ENCODE measurements at regions not wholly inside any gene's neighbourhood (a gene's known extent, or its start where the extent isn't known, plus 50 kb on each side); places are given as distances from the start of the nearest gene placed in this dataset.
"Not testable (repeated sequence)": the region's sequence is repeated elsewhere in the genome, so short reads cannot be mapped to it uniquely, and the experiment has no call there.

- Histone ChIP-seq H3K36me3 (no peaks in the 10 kb centered on the region), H3K4me1 (replicated peaks) (no peaks in the 10 kb centered on the region), H3K4me3 (no peak overlapping the region), H3K27me3 (replicated peaks) (no peaks in the 10 kb centered on the region), H3K9me3 (replicated peaks) (no peaks in the 10 kb centered on the region; the same call in 1 of the 2 replicates), H3K27ac (no peak overlapping the region)
- DNase-seq (ENCODE audit: low read depth in 1 of 2, low spot score in 2 of 2): no peak
Measured at GRCh38 chr10:89978081-89978480, 276.7 kb downstream of the KIF20B start.

DNA sequence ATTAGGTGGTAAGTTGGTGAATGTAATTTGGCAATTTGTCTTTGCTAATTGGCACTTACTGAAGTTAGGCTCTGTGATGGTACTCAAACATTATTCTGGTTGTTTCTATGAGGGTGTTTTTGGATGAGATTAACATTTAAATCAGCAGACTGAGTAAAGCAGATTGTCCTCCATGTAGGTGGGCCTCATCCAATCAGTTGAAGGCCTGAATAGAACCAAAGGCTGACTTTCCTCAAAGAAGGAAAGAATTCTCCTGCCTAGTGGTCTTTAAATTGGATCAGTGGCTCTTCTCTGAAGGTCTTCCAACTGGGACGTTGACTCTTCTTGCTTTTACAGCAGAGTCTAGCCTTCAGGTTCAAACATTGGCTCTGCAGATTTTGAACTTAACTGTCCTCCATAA is 278.3 kb downstream of the KIF20B start:
- Histone ChIP-seq H3K27me3 (replicated peaks) (no peaks in the 10 kb centered on the region), H3K36me3 (no peaks in the 10 kb centered on the region), H3K9me3 (replicated peaks) (no peaks in the 10 kb centered on the region; the same call in 1 of the 2 replicates), H3K27ac (no peak overlapping the region), H3K4me1 (replicated peaks) (no peaks in the 10 kb centered on the region), H3K4me3 (no peak overlapping the region)
- no peak for DNase-seq (ENCODE audit: low read depth in 1 of 2, low spot score in 2 of 2)

DNA sequence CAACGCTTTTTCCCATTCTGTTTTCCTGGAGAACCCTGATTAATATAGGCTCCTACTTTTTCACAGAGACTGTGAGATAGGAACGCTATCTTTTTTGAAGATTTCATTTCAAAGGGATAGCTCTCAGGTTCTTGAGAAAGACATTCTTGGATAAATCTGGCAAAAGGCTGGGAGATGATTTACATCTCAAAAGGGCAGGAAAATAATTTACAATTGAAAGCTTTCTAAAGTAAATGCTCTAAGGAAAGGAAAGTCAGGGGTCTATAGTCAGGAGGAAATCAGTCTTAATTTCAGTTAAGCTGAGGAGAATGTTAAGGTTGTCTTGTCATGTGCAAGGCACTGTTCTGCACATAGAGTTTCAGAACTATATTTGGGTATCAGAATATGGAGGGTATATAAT is 278.8 kb downstream of the KIF20B start:
- H3K27me3 ChIP-seq (replicated peaks): no peaks in the 10 kb centered on the region
- no peak overlapping the region for H3K27ac ChIP-seq
- DNase-seq (ENCODE audit: low read depth in 1 of 2, low spot score in 2 of 2): no peak
- no peaks in the 10 kb centered on the region for H3K4me1 ChIP-seq (replicated peaks)
- no peaks in the 10 kb centered on the region for H3K36me3 ChIP-seq
- H3K9me3 ChIP-seq (replicated peaks): no peaks in the 10 kb centered on the region; the same call in 1 of the 2 replicates
- no peak overlapping the region for H3K4me3 ChIP-seq

- Histone ChIP-seq H3K4me3 (no peak overlapping the region), H3K27ac (no peak overlapping the region), H3K9me3 (replicated peaks) (no peaks in the 10 kb centered on the region; the same call in 1 of the 2 replicates), H3K4me1 (replicated peaks) (no peaks in the 10 kb centered on the region), H3K36me3 (no peaks in the 10 kb centered on the region), H3K27me3 (replicated peaks) (no peaks in the 10 kb centered on the region)
- DNase-seq (ENCODE audit: low read depth in 1 of 2, low spot score in 2 of 2): no peak
Measured at GRCh38 chr10:89981891-89982290, 280.5 kb downstream of the KIF20B start.

DNA sequence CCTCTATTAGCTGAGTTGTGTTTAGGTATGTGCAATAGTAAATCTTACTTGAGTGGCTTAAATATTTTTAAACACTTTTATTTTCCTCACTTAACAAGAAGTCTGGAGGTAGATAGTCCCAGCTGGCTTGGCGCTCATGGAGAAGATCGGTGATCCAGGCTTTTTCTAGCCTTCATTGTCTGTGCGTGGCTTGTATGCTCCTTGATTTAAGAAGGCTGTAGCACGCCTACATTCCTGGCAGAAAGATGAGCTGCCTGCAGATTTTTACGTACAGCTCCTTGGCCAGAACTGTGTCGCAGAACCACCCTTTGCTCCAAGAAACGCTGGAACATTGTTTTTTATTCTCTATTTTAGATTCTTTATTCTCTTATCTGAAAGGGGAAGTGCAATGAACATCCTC is 284.1 kb downstream of the KIF20B start:
- no peaks in the 10 kb centered on the region for H3K9me3 ChIP-seq (replicated peaks)

DNA sequence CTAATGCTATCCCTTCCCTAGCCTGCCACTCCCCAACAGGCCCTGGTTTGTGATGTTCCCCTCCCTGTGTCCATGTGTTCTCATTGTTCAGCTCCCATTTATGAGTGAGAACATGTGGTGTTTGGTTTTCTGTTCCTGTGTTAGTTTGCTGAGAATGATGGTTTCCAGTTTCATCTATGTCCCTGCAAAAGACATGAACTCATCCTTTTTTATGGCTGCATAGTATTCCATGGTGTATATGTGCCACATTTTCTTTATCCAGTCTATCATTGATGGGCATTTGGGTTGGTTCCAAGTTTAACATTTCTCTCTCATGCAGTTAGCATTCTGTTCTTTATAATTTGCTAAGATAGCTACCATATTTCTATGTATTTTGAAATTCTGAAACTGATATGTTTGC is 287.0 kb downstream of the KIF20B start:
- not testable (repeated sequence) for H3K4me1 ChIP-seq (replicated peaks); H3K27me3 ChIP-seq (replicated peaks); DNase-seq (ENCODE audit: low read depth in 1 of 2, low spot score in 2 of 2); H3K9me3 ChIP-seq (replicated peaks); H3K36me3 ChIP-seq; H3K4me3 ChIP-seq; H3K27ac ChIP-seq

More for the DNA sequence above, 284.1 kb downstream of the KIF20B start:
- no peaks in the 10 kb centered on the region for H3K36me3 ChIP-seq
- no peak for DNase-seq (ENCODE audit: low read depth in 1 of 2, low spot score in 2 of 2)
- no peaks in the 10 kb centered on the region for H3K27me3 ChIP-seq (replicated peaks)
- no peaks in the 10 kb centered on the region for H3K4me1 ChIP-seq (replicated peaks)
- no peak overlapping the region for H3K4me3 ChIP-seq
- H3K27ac ChIP-seq: no peak overlapping the region

GRCh38 chr10:89992575-89992974 is 291.2 kb downstream of the KIF20B start:
- Histone ChIP-seq H3K4me1 (replicated peaks) (no peaks in the 10 kb centered on the region), H3K36me3 (no peaks in the 10 kb centered on the region), H3K27me3 (replicated peaks) (no peaks in the 10 kb centered on the region)

DNA sequence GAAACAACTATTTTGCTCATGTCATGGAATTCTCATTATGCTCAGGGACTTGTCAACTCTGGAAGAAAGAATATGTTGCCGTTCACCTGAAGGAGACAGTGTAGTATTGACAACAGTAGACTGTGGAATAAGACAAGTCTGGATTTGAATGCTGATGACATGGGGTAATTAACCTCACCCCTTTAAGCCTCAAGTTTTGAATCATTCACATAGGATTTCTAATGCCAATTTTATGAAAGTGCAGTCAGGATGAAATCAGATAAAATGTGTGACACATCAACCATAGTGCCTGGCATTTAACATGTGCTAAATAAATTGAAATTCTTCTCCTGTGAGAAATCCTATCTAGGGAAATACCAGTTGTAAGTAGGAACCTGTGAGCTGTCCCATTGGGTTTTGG is 305.8 kb downstream of the KIF20B start:
- Histone ChIP-seq H3K4me1 (replicated peaks) (no peaks in the 10 kb centered on the region), H3K9me3 (replicated peaks) (no peaks in the 10 kb centered on the region), H3K36me3 (no peaks in the 10 kb centered on the region), H3K27me3 (replicated peaks) (no peaks in the 10 kb centered on the region), H3K27ac (no peak overlapping the region), H3K4me3 (no peak overlapping the region)
- no peak for DNase-seq (ENCODE audit: low read depth in 1 of 2, low spot score in 2 of 2)

More at GRCh38 chr10:89992575-89992974, 291.2 kb downstream of the KIF20B start:
- DNase-seq (ENCODE audit: low read depth in 1 of 2, low spot score in 2 of 2): no peak
- Histone ChIP-seq H3K27ac (no peak overlapping the region), H3K9me3 (replicated peaks) (no peaks in the 10 kb centered on the region), H3K4me3 (no peak overlapping the region)

DNA sequence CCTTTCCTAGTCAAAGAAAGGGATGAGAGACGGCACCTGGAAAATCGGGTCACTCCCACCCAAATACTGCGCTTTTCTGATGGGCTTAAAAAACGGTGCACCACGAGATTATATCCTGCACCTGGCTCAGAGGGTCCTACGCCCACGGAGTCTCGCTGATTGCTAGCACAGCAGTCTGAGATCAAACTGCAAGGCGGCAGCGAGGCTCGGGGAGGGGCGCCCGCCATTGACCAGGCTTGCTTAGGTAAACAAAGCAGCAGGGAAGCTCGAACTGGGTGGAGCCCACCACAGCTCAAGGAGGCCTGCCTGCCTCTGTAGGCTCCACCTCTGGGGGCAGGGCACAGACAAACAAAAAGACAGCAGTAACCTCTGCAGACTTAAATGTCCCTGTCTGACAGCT is 309.9 kb downstream of the KIF20B start:
- not testable (repeated sequence) for H3K27me3 ChIP-seq (replicated peaks); DNase-seq (ENCODE audit: low read depth in 1 of 2, low spot score in 2 of 2); H3K4me1 ChIP-seq (replicated peaks); H3K27ac ChIP-seq; H3K9me3 ChIP-seq (replicated peaks); H3K4me3 ChIP-seq; H3K36me3 ChIP-seq

DNA sequence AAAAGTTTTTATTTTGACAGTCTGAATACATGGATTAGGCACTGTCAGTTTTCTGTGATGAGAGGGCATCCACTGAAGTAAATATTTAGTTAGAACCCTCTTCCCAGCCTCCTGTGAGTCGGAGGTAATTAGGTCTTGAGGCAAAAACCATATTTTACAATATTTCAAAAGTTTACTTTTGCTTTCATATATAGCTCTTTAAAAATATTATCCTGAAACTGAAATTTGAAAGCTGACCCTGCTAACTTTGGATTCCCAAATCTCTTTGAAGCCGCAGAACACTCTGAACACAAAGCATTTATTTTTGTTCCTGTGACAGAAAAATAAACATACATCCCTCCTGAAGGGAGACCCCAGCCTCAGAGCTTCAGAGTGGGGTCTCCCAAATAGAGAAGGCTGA is 317.4 kb downstream of the KIF20B start:
- Histone ChIP-seq H3K4me1 (replicated peaks) (no peaks in the 10 kb centered on the region), H3K27me3 (replicated peaks) (no peaks in the 10 kb centered on the region; the same call in 1 of the 2 replicates), H3K4me3 (no peak overlapping the region), H3K9me3 (replicated peaks) (no peaks in the 10 kb centered on the region), H3K36me3 (no peaks in the 10 kb centered on the region), H3K27ac (no peak overlapping the region)
- DNase-seq (ENCODE audit: low read depth in 1 of 2, low spot score in 2 of 2): no peak

DNA sequence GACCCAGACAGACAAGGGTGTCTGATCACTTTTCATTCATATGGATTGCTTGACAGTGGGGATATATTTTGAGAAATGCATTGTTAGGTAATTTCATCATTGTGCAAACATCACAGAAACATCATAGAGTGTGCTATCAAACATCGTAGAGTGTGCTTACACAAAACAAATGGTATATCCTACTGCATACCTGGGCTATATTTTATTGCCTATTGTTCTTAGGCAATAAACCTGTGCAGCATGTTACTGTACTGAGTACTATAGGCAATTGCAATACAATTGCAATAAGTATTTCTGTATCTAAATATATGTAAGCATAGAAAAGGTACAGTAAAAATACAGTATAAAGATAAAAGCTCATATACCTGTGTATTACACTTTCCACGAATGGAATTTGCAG is 319.1 kb downstream of the KIF20B start:
- no peak for DNase-seq (ENCODE audit: low read depth in 1 of 2, low spot score in 2 of 2)
- Histone ChIP-seq H3K27ac (no peak overlapping the region), H3K4me3 (no peak overlapping the region), H3K9me3 (replicated peaks) (no peaks in the 10 kb centered on the region), H3K4me1 (replicated peaks) (no peaks in the 10 kb centered on the region), H3K27me3 (replicated peaks) (no peaks in the 10 kb centered on the region; the same call in 1 of the 2 replicates), H3K36me3 (no peaks in the 10 kb centered on the region)

DNA sequence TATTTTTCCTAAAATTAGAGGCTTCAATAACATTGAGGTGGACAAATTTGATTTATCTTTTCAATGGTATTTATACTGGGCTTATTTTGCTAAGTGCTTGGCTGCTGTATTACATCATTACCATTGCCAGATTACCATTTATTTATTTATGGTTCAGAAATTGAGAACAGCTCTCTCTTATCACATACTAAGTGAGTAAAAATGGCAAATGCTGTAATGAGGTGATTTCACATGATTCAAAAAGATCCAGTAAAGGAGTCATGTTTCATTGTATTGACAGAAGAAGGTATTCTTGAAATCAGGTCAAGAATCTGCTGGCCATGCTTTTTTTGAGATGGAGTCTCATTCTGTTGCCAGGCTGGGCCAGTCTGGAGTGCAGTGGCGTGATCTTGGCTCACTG is 322.6 kb downstream of the KIF20B start:
- Histone ChIP-seq H3K4me1 (replicated peaks) (no peaks in the 10 kb centered on the region), H3K27me3 (replicated peaks) (no peaks in the 10 kb centered on the region; the same call in 1 of the 2 replicates), H3K27ac (no peak overlapping the region), H3K4me3 (no peak overlapping the region), H3K36me3 (no peaks in the 10 kb centered on the region), H3K9me3 (replicated peaks) (no peaks in the 10 kb centered on the region)
- DNase-seq (ENCODE audit: low read depth in 1 of 2, low spot score in 2 of 2): no peak

GRCh38 chr10:90028312-90028711 is 326.9 kb downstream of the KIF20B start:
- Histone ChIP-seq H3K4me1 (replicated peaks) (no peaks in the 10 kb centered on the region), H3K27ac (no peak overlapping the region), H3K36me3 (no peaks in the 10 kb centered on the region), H3K27me3 (replicated peaks) (no peaks in the 10 kb centered on the region; the same call in 1 of the 2 replicates), H3K4me3 (no peak overlapping the region), H3K9me3 (replicated peaks) (no peaks in the 10 kb centered on the region)
- no peak for DNase-seq (ENCODE audit: low read depth in 1 of 2, low spot score in 2 of 2)

- H3K4me3 ChIP-seq: no peak overlapping the region
- no peaks in the 10 kb centered on the region for H3K4me1 ChIP-seq (replicated peaks)
- no peak for DNase-seq (ENCODE audit: low read depth in 1 of 2, low spot score in 2 of 2)
- no peaks in the 10 kb centered on the region for H3K9me3 ChIP-seq (replicated peaks)
- H3K27ac ChIP-seq: no peak overlapping the region
- H3K27me3 ChIP-seq (replicated peaks): no peaks in the 10 kb centered on the region
- H3K36me3 ChIP-seq: no peaks in the 10 kb centered on the region
Measured at GRCh38 chr10:90031776-90032175, 330.4 kb downstream of the KIF20B start.

DNA sequence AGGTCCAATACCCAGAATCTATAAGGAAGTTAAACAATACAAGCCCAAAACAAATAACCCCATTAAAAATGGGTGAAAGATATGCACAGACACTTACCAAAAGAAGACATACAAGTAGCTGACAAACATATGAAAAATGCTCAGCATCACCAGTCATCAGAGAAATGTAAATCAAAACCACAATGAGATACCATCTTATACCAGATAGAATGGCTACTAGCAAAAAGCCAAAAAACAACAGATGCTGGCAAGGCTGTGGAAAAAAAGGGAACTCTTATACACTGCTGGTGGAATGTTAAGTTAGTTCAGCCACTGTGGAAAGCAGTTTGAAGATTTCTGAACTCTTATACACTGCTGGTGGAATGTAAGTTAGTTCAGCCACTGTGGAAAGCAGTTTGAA is 331.1 kb downstream of the KIF20B start:
- Histone ChIP-seq H3K27ac (no peak overlapping the region), H3K27me3 (replicated peaks) (no peaks in the 10 kb centered on the region), H3K4me1 (replicated peaks) (no peaks in the 10 kb centered on the region), H3K4me3 (no peak overlapping the region), H3K36me3 (no peaks in the 10 kb centered on the region), H3K9me3 (replicated peaks) (no peaks in the 10 kb centered on the region)
- DNase-seq (ENCODE audit: low read depth in 1 of 2, low spot score in 2 of 2): no peak

Measured in SJSA1 (cell line).